ENCODE measurements at regions not wholly inside any gene's neighbourhood (a gene's known extent, or its start where the extent isn't known, plus 50 kb on each side); places are given as distances from the start of the nearest gene placed in this dataset.

- no peak for TF ChIP-seq NR1H2 (CRISPR knock-in tag; IDR thresholded peaks at IDR 0.05)
- TF ChIP-seq CTCF (IDR thresholded peaks at IDR 0.05), result no peak
- TF ChIP-seq MXD4 (CRISPR knock-in tag; IDR thresholded peaks at IDR 0.05; ENCODE audit: borderline replicate concordance), result no peak
- TF ChIP-seq TEAD4 (CRISPR knock-in tag; IDR thresholded peaks at IDR 0.05), result no peak
- no peak for TF ChIP-seq USF1 (CRISPR knock-in tag; IDR thresholded peaks at IDR 0.05)
- TF ChIP-seq ESRRA (CRISPR knock-in tag; IDR thresholded peaks at IDR 0.05; ENCODE audit: borderline replicate concordance), result no peak
- TF ChIP-seq TCF7 (CRISPR knock-in tag; IDR thresholded peaks at IDR 0.05; ENCODE audit: low read depth), result no peak
- TF ChIP-seq MAX (CRISPR knock-in tag; IDR thresholded peaks at IDR 0.05), result no peak
- TF ChIP-seq PREB (CRISPR knock-in tag; IDR thresholded peaks at IDR 0.05; ENCODE audit: borderline replicate concordance), result no peak
- no peak for TF ChIP-seq ZNF263 (CRISPR knock-in tag; IDR thresholded peaks at IDR 0.05; ENCODE audit: low read depth)
- no peak for TF ChIP-seq ETV6 (CRISPR knock-in tag; IDR thresholded peaks at IDR 0.05)
- no peak for TF ChIP-seq USF2 (CRISPR knock-in tag; IDR thresholded peaks at IDR 0.05)
These were observed 288.2 kb upstream of the ST6GAL2 start for GRCh38 chr2:107174171-107174570.
